BLaER1 (cell line): ENCODE measurements at regions not wholly inside any gene's neighbourhood (a gene's known extent, or its start where the extent isn't known, plus 50 kb on each side); places are given as distances from the start of the nearest gene placed in this dataset.
"Not testable (repeated sequence)": the region's sequence is repeated elsewhere in the genome, so short reads cannot be mapped to it uniquely, and the experiment has no call there.

Experiments used
- H3K27ac ChIP-seq: shearing (Covaris generic); formaldehyde crosslinking; 2 replicates; pipeline ENCODE4 v1.8.1; 2022
- H3K27me3 ChIP-seq: shearing (Covaris generic); formaldehyde crosslinking; 2 replicates; pipeline ENCODE4 v1.8.1; 2022
- H3K36me3 ChIP-seq: shearing (Covaris generic); formaldehyde crosslinking; 2 replicates; pipeline ENCODE4 v1.8.1; 2022
- H3K4me1 ChIP-seq: shearing (Covaris generic); formaldehyde crosslinking; 2 replicates; pipeline ENCODE4 v1.8.1; 2022
- H3K4me2 ChIP-seq: shearing (Covaris generic); formaldehyde crosslinking; 2 replicates; pipeline ENCODE4 v1.8.1; 2022
- H3K4me3 ChIP-seq: shearing (Covaris generic); formaldehyde crosslinking; 2 replicates; pipeline ENCODE4 v1.8.1; 2022
- H3K9ac ChIP-seq: shearing (Covaris generic); formaldehyde crosslinking; 2 replicates; pipeline ENCODE4 v1.8.1; 2022
- H3K9me3 ChIP-seq: shearing (Covaris generic); formaldehyde crosslinking; 2 replicates; pipeline ENCODE4 v1.8.1; 2022
- H4K20me1 ChIP-seq: shearing (Covaris generic); formaldehyde crosslinking; 2 replicates; pipeline ENCODE4 v1.8.1; 2022
- Cebpa-rat ChIP-seq: shearing (Covaris generic); IDR thresholded peaks from 2 replicates; pipeline ENCODE4 v1.8.1; 2022

DNA sequence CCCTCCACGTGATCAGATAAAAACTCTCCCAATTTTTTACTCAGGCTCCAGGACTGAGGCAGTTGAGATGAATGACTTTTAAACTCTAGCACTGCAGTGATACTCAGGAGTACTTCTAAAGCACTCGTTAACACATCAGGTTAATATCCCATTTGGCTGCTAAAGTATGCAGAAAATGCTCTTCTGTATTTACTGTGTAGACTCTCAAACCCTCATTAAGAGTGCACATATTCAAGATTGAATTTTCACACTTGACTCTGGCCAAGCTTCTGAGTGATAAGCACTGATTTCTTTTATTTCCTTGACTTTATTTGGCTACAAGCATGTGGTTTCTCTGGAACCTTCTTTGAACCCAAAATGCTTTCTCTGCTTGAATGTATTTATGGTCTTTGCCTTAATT, 392.3 kb upstream of the NECTIN3 start:
- H3K36me3 ChIP-seq, result no peaks in the 10 kb centered on the region
- H3K4me2 ChIP-seq, result no peak overlapping the region
- no peaks in the 10 kb centered on the region for H4K20me1 ChIP-seq
- H3K27me3 ChIP-seq, result no peaks in the 10 kb centered on the region
- H3K9me3 ChIP-seq, result no peaks in the 10 kb centered on the region
- no peak overlapping the region for H3K27ac ChIP-seq
- H3K4me3 ChIP-seq, result no peak overlapping the region
- no peaks in the 10 kb centered on the region for H3K4me1 ChIP-seq
- no peak overlapping the region for H3K9ac ChIP-seq
- TF ChIP-seq Cebpa-rat, result no peak

DNA sequence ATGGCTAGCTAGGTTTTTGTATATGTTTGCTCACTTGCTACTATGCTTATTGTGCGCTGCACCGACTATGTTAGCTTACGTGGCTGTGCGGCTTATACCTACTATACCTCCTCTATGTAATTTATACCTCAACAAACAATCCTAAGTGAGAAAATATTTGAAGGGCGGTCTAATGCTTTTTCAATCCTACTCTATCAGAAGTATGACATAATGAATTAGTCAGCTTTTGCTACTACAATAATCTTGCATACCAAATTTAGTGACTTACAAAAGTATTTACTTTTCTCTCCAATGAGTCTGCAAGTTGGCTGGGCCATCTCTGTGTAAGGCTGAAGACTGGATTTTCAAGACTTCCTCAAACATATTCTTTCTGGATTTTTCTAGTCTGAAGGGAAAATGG, 391.2 kb upstream of the NECTIN3 start:
- Histone ChIP-seq H3K4me2 (no peak overlapping the region), H4K20me1 (no peaks in the 10 kb centered on the region), H3K9me3 (no peaks in the 10 kb centered on the region), H3K4me3 (no peak overlapping the region), H3K36me3 (no peaks in the 10 kb centered on the region), H3K4me1 (no peaks in the 10 kb centered on the region), H3K27me3 (no peaks in the 10 kb centered on the region), H3K9ac (no peak overlapping the region), H3K27ac (no peak overlapping the region)
- no peak for TF ChIP-seq Cebpa-rat

DNA sequence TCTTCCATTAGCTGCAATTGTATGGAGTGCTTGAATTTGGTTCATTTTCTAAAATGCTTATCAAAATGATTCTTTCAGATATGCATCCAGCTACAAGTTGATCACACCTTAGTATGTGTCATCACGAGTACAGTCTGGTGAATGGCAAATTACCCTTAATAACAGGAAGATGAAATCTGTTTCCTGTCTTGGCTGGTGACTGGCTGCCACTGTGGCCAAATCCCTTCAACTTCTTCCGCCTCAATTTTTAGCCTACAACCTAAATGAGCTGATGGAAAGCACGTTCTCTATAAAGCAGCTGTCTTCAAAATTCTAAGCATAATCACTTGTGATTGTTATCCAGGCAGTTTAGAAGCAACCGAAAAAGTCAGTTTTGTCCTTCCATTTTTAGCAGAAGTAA, 387.1 kb upstream of the NECTIN3 start:
- Histone ChIP-seq H3K36me3 (no peaks in the 10 kb centered on the region), H3K9me3 (no peaks in the 10 kb centered on the region), H3K4me2 (no peak overlapping the region), H3K27ac (no peak overlapping the region), H3K27me3 (no peaks in the 10 kb centered on the region), H3K4me3 (no peak overlapping the region), H3K4me1 (no peaks in the 10 kb centered on the region), H3K9ac (no peak overlapping the region), H4K20me1 (no peaks in the 10 kb centered on the region)
- TF ChIP-seq Cebpa-rat, result no peak

DNA sequence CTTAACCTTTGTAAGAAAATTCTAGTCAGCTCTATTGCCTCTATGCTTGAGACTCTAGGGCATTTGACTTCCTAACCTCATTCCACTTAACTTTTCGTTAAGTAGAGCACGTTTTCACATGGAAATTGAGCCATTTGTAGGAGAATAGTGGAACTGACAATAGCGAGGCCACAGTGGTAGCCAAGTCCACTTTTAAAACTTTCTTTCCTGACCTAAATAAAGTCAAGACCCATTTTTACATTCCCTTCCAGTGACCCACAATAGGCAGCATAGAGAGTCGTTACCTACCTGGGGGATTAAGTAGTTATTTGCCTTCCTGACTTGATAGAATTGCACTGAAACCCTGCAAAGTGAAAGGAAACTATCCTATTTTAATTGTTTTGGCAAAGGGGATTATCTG, 386.0 kb upstream of the NECTIN3 start:
- no peaks in the 10 kb centered on the region for H3K9me3 ChIP-seq
- H3K36me3 ChIP-seq, result no peaks in the 10 kb centered on the region
- H3K27ac ChIP-seq, result no peak overlapping the region
- no peaks in the 10 kb centered on the region for H3K27me3 ChIP-seq
- no peak overlapping the region for H3K4me3 ChIP-seq
- no peak for TF ChIP-seq Cebpa-rat
- H3K9ac ChIP-seq, result no peak overlapping the region
- H4K20me1 ChIP-seq, result no peaks in the 10 kb centered on the region
- no peaks in the 10 kb centered on the region for H3K4me1 ChIP-seq
- H3K4me2 ChIP-seq, result no peak overlapping the region

DNA sequence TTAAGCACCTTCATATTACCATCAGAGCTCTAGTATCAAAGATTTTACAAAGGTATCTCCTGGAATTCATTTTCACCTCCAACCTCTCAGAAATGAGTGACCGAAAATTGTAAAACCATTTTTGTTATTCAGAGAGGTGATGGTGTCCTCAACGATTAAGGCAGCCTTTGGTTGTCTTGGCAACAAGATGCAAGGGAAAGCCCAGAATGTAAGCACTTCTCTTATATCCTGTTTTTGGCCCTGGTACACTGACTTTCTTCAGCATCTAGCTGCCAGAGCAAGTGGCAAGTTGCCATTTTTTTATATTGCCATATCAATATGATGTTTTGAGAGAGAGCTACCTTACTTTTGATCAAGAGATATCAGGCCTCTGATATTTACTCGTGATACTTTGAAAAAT, 384.9 kb upstream of the NECTIN3 start:
- no peaks in the 10 kb centered on the region for H3K9me3 ChIP-seq
- no peaks in the 10 kb centered on the region for H3K4me1 ChIP-seq
- no peaks in the 10 kb centered on the region for H3K27me3 ChIP-seq
- H3K4me3 ChIP-seq, result no peak overlapping the region
- no peak for TF ChIP-seq Cebpa-rat
- no peak overlapping the region for H3K27ac ChIP-seq
- H3K4me2 ChIP-seq, result no peak overlapping the region
- H4K20me1 ChIP-seq, result no peaks in the 10 kb centered on the region
- H3K9ac ChIP-seq, result no peak overlapping the region
- H3K36me3 ChIP-seq, result no peaks in the 10 kb centered on the region

DNA sequence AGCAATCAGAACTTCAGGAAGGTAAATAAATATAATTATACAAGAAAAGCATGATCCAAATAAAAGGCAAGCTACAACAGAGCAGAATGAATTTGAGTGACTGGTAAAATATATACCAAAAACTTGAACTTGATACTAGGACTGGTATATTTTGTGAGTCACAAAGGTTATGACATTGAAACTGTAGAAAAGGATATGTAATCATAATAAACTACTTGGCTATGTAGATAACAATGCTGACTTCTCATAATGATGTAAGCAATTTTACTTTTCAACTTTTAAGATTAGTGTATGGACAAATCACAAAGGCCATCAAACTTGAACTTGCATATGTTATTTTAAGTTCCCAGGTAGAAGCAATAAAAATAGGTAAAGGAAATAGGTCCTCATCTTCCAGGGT, 384.5 kb upstream of the NECTIN3 start:
- Histone ChIP-seq H3K4me1 (no peaks in the 10 kb centered on the region), H3K9me3 (no peaks in the 10 kb centered on the region), H3K9ac (no peak overlapping the region), H3K36me3 (no peaks in the 10 kb centered on the region), H4K20me1 (no peaks in the 10 kb centered on the region), H3K27ac (no peak overlapping the region), H3K27me3 (no peaks in the 10 kb centered on the region), H3K4me3 (no peak overlapping the region), H3K4me2 (no peak overlapping the region)
- TF ChIP-seq Cebpa-rat, result no peak

DNA sequence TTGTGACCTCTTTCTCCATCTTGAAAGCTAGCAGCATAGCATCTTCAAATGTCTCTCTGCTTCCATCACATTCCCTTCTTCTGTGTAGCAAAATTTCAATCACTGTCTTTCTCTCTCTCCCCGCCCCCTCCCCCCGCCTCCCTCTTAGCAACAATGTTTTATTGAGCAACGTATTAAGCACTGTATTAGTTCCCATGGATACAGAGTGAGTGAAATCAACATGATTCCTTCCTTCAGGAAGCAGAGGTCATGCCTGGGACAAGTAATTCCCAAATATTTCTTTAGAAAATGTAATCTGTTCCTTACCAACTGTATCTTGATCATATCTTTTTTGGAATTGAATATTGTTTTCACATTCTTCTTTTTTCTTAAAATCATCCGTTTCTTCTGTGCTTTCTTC, 373.7 kb upstream of the NECTIN3 start:
- H3K4me2 ChIP-seq, result no peak overlapping the region
- no peak overlapping the region for H3K27ac ChIP-seq
- no peak overlapping the region for H3K4me3 ChIP-seq
- no peaks in the 10 kb centered on the region for H3K4me1 ChIP-seq
- no peaks in the 10 kb centered on the region; the same call in 1 of the 2 replicates for H3K9me3 ChIP-seq
- H3K36me3 ChIP-seq, result no peaks in the 10 kb centered on the region
- H3K27me3 ChIP-seq, result no peaks in the 10 kb centered on the region
- H4K20me1 ChIP-seq, result no peaks in the 10 kb centered on the region
- no peak overlapping the region for H3K9ac ChIP-seq
- no peak for TF ChIP-seq Cebpa-rat

DNA sequence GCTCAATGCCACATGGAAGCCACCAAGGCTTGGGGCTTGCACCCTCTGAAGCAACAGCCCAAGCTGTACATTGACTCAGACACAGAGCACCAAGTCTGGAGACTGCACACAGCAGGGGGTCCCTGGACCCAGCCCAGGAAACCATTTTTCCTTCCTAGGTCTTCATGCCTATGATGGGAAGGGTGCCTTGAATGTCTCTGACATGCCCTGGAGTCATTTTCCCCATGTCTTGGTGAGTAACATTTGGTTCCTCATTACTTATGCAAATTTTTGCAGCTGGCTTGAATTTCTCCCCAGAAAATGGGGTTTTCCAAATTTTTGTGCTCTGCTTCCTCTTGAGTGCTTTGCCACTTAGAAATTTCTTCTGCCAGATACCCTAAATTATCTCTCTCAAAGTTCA, 367.3 kb upstream of the NECTIN3 start:
- H4K20me1 ChIP-seq, H3K4me1 ChIP-seq, H3K36me3 ChIP-seq, H3K27ac ChIP-seq, H3K4me3 ChIP-seq, H3K27me3 ChIP-seq, H3K4me2 ChIP-seq, H3K9me3 ChIP-seq, H3K9ac ChIP-seq: not testable (repeated sequence)

DNA sequence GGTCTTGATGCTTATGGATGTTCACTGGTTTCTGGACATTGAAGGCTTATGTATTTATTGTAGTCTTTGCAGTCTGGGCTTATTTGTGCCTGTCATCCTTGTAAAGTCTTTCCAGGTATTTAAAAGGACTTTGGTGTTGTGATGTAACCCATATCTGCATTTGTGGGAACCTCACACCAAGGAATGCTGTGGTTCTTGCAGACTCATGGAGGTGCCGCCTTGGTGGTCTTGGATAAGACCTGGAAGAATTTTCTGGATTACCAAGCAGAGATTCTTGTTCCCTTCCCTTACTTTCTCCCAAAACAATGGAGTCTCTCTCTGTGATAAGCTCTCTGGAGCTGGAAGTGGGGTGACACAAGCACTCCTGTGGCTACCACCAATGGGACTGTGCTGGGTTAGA, 363.5 kb upstream of the NECTIN3 start:
- Histone ChIP-seq H4K20me1 (no peaks in the 10 kb centered on the region), H3K9ac (no peak overlapping the region), H3K27me3 (no peaks in the 10 kb centered on the region)

DNA sequence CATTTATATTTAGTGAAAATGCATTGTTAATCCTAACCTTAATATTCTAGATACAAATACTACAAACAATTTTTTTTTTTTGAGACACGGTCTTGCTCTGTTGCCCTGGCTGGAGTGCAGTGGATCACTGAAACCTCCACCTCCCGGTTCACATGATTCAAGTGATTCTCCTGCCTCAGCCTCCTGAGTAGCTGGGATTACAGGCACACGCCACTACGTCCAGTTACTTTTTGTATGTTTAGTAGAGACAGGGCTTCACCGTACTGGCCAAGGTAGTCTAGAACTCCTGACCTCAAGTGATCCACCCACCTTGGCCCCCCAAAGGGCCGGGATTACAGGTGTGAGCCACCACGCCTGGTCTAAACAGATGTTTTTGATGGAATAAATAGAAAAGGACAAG, 361.5 kb upstream of the NECTIN3 start:
- H3K4me1 ChIP-seq, result 0 out of 2 replicates have a peak, but pooled peaks cover 11% of the 10 kb centered on the region
- H3K27ac ChIP-seq, result no peak overlapping the region
- H3K36me3 ChIP-seq, result no peaks in the 10 kb centered on the region
- no peak for TF ChIP-seq Cebpa-rat
- no peak overlapping the region for H3K9ac ChIP-seq
- no peaks in the 10 kb centered on the region for H3K9me3 ChIP-seq
- H3K4me3 ChIP-seq, result no peak overlapping the region
- no peaks in the 10 kb centered on the region for H4K20me1 ChIP-seq
- H3K27me3 ChIP-seq, result no peaks in the 10 kb centered on the region
- H3K4me2 ChIP-seq, result no peak overlapping the region

More for the DNA sequence above, 363.5 kb upstream of the NECTIN3 start:
- H3K4me2 ChIP-seq, result no peak overlapping the region
- 0 out of 2 replicates have a peak, but pooled peaks cover 11% of the 10 kb centered on the region for H3K4me1 ChIP-seq
- H3K27ac ChIP-seq, result no peak overlapping the region
- no peaks in the 10 kb centered on the region for H3K9me3 ChIP-seq
- H3K36me3 ChIP-seq, result no peaks in the 10 kb centered on the region
- no peak for TF ChIP-seq Cebpa-rat
- no peak overlapping the region for H3K4me3 ChIP-seq

DNA sequence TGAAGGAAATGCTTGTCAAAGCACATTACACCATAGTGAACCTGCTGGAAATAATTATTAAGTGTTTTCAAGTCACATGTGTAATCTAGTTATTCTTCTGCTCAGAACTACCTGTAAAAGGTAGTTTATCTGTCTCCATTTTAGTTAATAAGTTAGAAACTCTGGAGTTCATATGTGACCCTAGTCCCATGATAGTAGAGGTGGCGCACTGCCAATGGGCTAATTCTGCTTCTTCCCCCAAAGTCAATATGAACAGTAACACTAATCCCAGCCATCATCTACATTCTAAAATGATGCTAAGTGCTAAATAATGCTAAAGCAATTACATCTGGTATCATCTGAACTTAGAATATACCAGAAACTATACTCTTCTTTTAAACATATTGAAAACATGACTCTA, 361.0 kb upstream of the NECTIN3 start:
- no peak overlapping the region for H3K4me3 ChIP-seq
- H3K4me2 ChIP-seq, result no peak overlapping the region
- no peaks in the 10 kb centered on the region for H4K20me1 ChIP-seq
- H3K9ac ChIP-seq, result no peak overlapping the region
- no peaks in the 10 kb centered on the region for H3K36me3 ChIP-seq
- no peak overlapping the region for H3K27ac ChIP-seq
- H3K9me3 ChIP-seq, result no peaks in the 10 kb centered on the region
- no peak for TF ChIP-seq Cebpa-rat
- H3K27me3 ChIP-seq, result no peaks in the 10 kb centered on the region
- H3K4me1 ChIP-seq, result 0 out of 2 replicates have a peak, but pooled peaks cover 11% of the 10 kb centered on the region
